Activated B cell treated with CpG ODN at 0.5 μM for 24 hours (primary cell): ENCODE measurements at regions not wholly inside any gene's neighbourhood (a gene's known extent, or its start where the extent isn't known, plus 50 kb on each side); places are given as distances from the start of the nearest gene placed in this dataset.

Experiments
- ATAC-seq: fragments of 200-7000 bp; cut with Tn5 transposase; one replicate; pipeline ENCODE4 v1.10.0; 2021; ENCODE audit warnings: low read depth, mild to moderate bottlenecking, moderate library complexity
- CTCF ChIA-PET: fragments of 350-600 bp; sonication (Branson Sonifier 250); formaldehyde crosslinking; loops from one replicate; lab custom pipeline; 2021; ENCODE audit warnings: antibody characterized with exemption; lab: Charles Lee
- POLR2A ChIA-PET: fragments of 350-600 bp; sonication (Branson Sonifier 250); formaldehyde crosslinking; loops from one replicate; lab custom pipeline; 2021; ENCODE audit warnings: antibody characterized with exemption; lab: Charles Lee
- DNase-seq: peaks from one replicate; pipeline ENCODE4 v3.0.0; 2022
- H3K27ac Mint-ChIP-seq: one replicate; pipeline ENCODE4 v1.8.0; 2020; ENCODE audit warnings: mixed read lengths
- H3K27me3 Mint-ChIP-seq: one replicate; pipeline ENCODE4 v1.8.0; 2021; ENCODE audit warnings: mixed read lengths
- H3K36me3 Mint-ChIP-seq: one replicate; pipeline ENCODE4 v1.8.0; 2021; ENCODE audit warnings: low read depth, mixed read lengths
- H3K4me1 Mint-ChIP-seq: one replicate; pipeline ENCODE4 v1.8.0; 2021; ENCODE audit warnings: mixed read lengths
- H3K4me3 Mint-ChIP-seq: one replicate; pipeline ENCODE4 v1.8.0; 2020; ENCODE audit warnings: mild to moderate bottlenecking, mixed read lengths
- H3K9me3 Mint-ChIP-seq: one replicate; pipeline ENCODE4 v1.8.0; 2020; ENCODE audit warnings: mixed read lengths
- CTCF ChIP-seq: fragments of 200-600 bp; IDR thresholded peaks from one replicate; pipeline ENCODE4 v1.8.0; 2022; ENCODE audit warnings: antibody characterized with exemption, mild to moderate bottlenecking
- intact Hi-C: fragments of 100-400 bp; cut with micrococcal nuclease; formaldehyde crosslinking; loops from one replicate; pipeline ENCODE4 v1.15.1; 2024

DNA sequence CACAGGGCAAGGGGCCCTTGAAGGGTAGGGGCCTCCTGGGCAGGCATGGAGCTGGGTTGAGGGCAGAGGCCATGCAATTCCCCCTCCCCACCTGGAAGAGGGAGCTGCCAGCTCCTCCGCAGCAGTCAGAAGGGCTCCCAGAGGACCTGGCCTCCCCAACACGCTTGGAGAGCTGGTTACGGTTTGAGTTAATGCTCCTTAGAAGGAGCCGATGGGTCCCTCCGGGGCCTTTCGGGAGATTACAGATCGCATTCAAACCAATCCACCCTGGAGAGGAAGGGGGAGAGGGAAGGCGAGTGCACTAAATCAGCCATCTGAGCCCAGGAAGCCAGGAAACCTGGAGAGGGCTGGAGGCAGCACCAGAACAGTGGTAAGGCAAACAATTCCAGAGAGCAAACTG is 106.3 kb upstream of the CSF3R start:
- H3K27ac Mint-ChIP-seq, result no peak overlapping the region
- ChIA-PET POLR2A (no interaction called here), CTCF (no interaction called here)
- peaks cover 50% of the 10 kb centered on the region for H3K27me3 Mint-ChIP-seq
- H3K4me3 Mint-ChIP-seq, result no peak overlapping the region
- no peaks in the 10 kb centered on the region for H3K4me1 Mint-ChIP-seq
- intact Hi-C loops, result no loop called here
- no peak for ATAC-seq
- H3K36me3 Mint-ChIP-seq, result no peaks in the 10 kb centered on the region
- TF ChIP-seq CTCF, result no peak
- no peaks in the 10 kb centered on the region for H3K9me3 Mint-ChIP-seq
- DNase-seq, result no peak

GRCh38 chr1:36585569-36586548 is 103.1 kb upstream of the CSF3R start:
- intact Hi-C loops, result no loop called here
- Mint-ChIP-seq H3K4me3 (no peak overlapping the region), H3K4me1 (no peaks in the 10 kb centered on the region), H3K9me3 (no peaks in the 10 kb centered on the region), H3K27me3 (peaks cover 51% of the 10 kb centered on the region), H3K36me3 (no peaks in the 10 kb centered on the region), H3K27ac (no peak overlapping the region)
- ATAC-seq (no peak), DNase-seq (no peak)
- CTCF ChIA-PET, result interaction anchor here (1.3 kb wide), 1 partner anchor 10 kb away, joined by 5 read pairs; no protein-coding TSS in a partner anchor
- no peak for TF ChIP-seq CTCF
- POLR2A ChIA-PET, result interaction anchor here (0.7 kb wide), 1 partner anchor 760 kb away, joined by 6 read pairs; no protein-coding TSS in a partner anchor

DNA sequence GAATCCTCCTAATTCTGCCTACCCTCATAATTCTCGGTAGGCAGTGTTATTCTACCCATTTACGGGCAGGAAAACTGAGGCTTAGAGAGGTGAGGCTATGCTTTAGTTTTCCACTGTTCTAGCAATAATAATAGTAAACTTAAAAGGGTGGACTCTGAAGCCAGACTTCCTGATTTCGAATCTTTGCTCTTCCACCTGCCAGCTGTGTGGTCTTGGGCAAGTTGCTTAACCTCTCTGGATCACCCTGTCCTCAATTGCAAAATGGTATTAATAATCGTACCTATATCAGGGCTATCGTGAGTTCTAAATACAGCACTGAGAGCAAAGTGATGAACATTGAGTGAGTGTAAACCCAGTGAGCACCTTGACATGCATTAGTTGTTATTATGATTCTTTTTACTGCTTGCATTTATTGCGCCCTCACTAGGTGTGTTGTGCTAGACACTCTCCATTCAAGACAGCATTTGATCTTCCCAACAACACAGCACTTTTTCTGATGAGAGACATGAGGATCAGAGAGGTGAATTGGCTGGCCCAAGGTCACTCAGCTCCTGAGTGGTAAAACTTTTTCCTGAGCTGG is 102.3 kb upstream of the CSF3R start:
- no peak for DNase-seq
- intact Hi-C loops, result no loop called here
- ChIA-PET CTCF (interaction anchor here (1.0 to 1.3 kb wide), 2 partner anchors 9 kb away, joined by 3 to 5 read pairs; no protein-coding TSS in a partner anchor), POLR2A (interaction anchor here (0.7 kb wide), 1 partner anchor 761 kb away, joined by 6 read pairs; no protein-coding TSS in a partner anchor)
- H3K4me1 Mint-ChIP-seq, result no peaks in the 10 kb centered on the region
- no peak for ATAC-seq
- peaks cover 51% of the 10 kb centered on the region for H3K27me3 Mint-ChIP-seq
- H3K9me3 Mint-ChIP-seq, result no peaks in the 10 kb centered on the region
- no peaks in the 10 kb centered on the region for H3K36me3 Mint-ChIP-seq
- TF ChIP-seq CTCF, result no peak
- no peak overlapping the region for H3K27ac Mint-ChIP-seq
- no peak overlapping the region for H3K4me3 Mint-ChIP-seq

- no peak for TF ChIP-seq CTCF
- DNase-seq (no peak), ATAC-seq (no peak)
- Mint-ChIP-seq H3K4me1 (no peaks in the 10 kb centered on the region), H3K27ac (no peak overlapping the region), H3K27me3 (peaks cover 48% of the 10 kb centered on the region), H3K36me3 (no peaks in the 10 kb centered on the region), H3K9me3 (no peaks in the 10 kb centered on the region), H3K4me3 (no peak overlapping the region)
- ChIA-PET CTCF (interaction anchor here (1.0 kb wide), 1 partner anchor 8 kb away, joined by 3 read pairs; no protein-coding TSS in a partner anchor), POLR2A (no interaction called here)
- intact Hi-C loops, result no loop called here
Measured at GRCh38 chr1:36583980-36584782, 101.5 kb upstream of the CSF3R start.
